Lung (tissue), 11 donors: ENCODE measurements at regions not wholly inside any gene's neighbourhood (a gene's known extent, or its start where the extent isn't known, plus 50 kb on each side); places are given as distances from the start of the nearest gene placed in this dataset.

ENCODE experiments used
- ATAC-seq: fragments of 200-7000 bp; cut with Tn5 transposase; one replicate; pipeline ENCODE4 v1.9.1; 2020; ENCODE audit warnings: moderate number of reproducible peaks; ENCODE audit not compliant: insufficient read depth, low FRiP score
- DNase-seq, 3 donors: peaks; one replicate each; pipeline ENCODE4 v3.0.0-alpha.2; 2013 to 2017
- H3K27ac ChIP-seq, 2 donors: one replicate each; pipeline ENCODE4 v1.5.1; 2013; ENCODE audit warnings: mild to moderate bottlenecking in 2 of 2, moderate library complexity in 2 of 2, control low read depth in 1 of 2, inconsistent platforms in 1 of 2, low read depth in 1 of 2, low read length in 1 of 2
- H3K27me3 ChIP-seq, 3 donors: one replicate each; pipeline ENCODE4 v1.5.1; 2013; ENCODE audit warnings: low read length in 2 of 3; ENCODE audit not compliant: control insufficient read depth in 3 of 3, insufficient read depth in 3 of 3
- H3K36me3 ChIP-seq, 4 donors: one replicate each; pipeline ENCODE4 v1.5.1; 2013; ENCODE audit warnings: low read length in 4 of 4, mild to moderate bottlenecking in 1 of 4, moderate library complexity in 1 of 4; ENCODE audit not compliant: control insufficient read depth in 4 of 4, insufficient read depth in 4 of 4
- H3K4me1 ChIP-seq, 5 donors: one replicate each; pipeline ENCODE4 v1.5.1; 2013; ENCODE audit warnings: low read length in 5 of 5, mild to moderate bottlenecking in 2 of 5, moderate library complexity in 1 of 5; ENCODE audit not compliant: control insufficient read depth in 5 of 5, insufficient read depth in 5 of 5
- H3K4me3 ChIP-seq: one replicate; pipeline ENCODE4 v1.5.1; 2013; ENCODE audit warnings: mild to moderate bottlenecking, control low read depth, moderate library complexity
- H3K9ac ChIP-seq, 2 donors: one replicate each; pipeline ENCODE4 v1.5.1; 2013; ENCODE audit warnings: low read length in 2 of 2, control low read depth in 1 of 2; ENCODE audit not compliant: insufficient read depth in 1 of 2
- H3K9me3 ChIP-seq, 4 donors: one replicate each; pipeline ENCODE4 v1.5.1; 2013; ENCODE audit warnings: low read length in 3 of 4, mild to moderate bottlenecking in 1 of 4, moderate library complexity in 1 of 4; ENCODE audit not compliant: control insufficient read depth in 4 of 4, insufficient read depth in 3 of 4
- CTCF ChIP-seq: IDR thresholded peaks from 2 replicates; pipeline ENCODE4 v1.5.1; 2012; ENCODE audit warnings: mild to moderate bottlenecking; ENCODE audit errors: control extremely low read depth, extremely low read depth
- WGBS, 2 donors: extraction: QIAGEN DNeasy Blood & Tissue Kit; methylation state at CpG; one replicate each; pipeline ENCODE4 v1.1.7; 2013; 5-methylcytosine and 5-hydroxymethylcytosine counted together
- donor health status: control.
- donor health status: control.
- donor health status: Bipolar disorder and iron deficiency.
- donor health status: healthy.
- donor health status: DM: yes; HTN: yes; CAD: no.

- Histone ChIP-seq H3K9ac (no peak overlapping the region), H3K9me3 (peaks cover 0 to 19% (median under 1%) of the 10 kb centered on the region in 4 donors), H3K4me3 (no peak overlapping the region), H3K4me1 (no peaks in the 10 kb centered on the region), H3K36me3 (no peaks in the 10 kb centered on the region), H3K27ac (no peak overlapping the region), H3K27me3 (no peaks in the 10 kb centered on the region)
- DNase-seq (no peak), ATAC-seq (no peak)
- TF ChIP-seq CTCF = no peak
- 92 to 94% methylated on average over 10 of the region's 10 CpGs for WGBS, 2 donors
Observed at GRCh38 chr11:97367406-97368083, 977.7 kb downstream of the JRKL start.

GRCh38 chr11:97389270-97389669 is 999.5 kb downstream of the JRKL start:
- H3K9me3 ChIP-seq = no peaks in the 10 kb centered on the region
- no peak overlapping the region for H3K9ac ChIP-seq
- H3K36me3 ChIP-seq = no peaks in the 10 kb centered on the region
- H3K27me3 ChIP-seq = no peaks in the 10 kb centered on the region
- TF ChIP-seq CTCF = no peak
- no peaks in the 10 kb centered on the region for H3K4me1 ChIP-seq
- H3K27ac ChIP-seq = no peak overlapping the region
- H3K4me3 ChIP-seq = no peak overlapping the region
- 39 to 42% methylated on average over 2 of the region's 2 CpGs for WGBS, 2 donors
- DNase-seq (no peak), ATAC-seq (no peak)

- no peaks in the 10 kb centered on the region for H3K36me3 ChIP-seq
- H3K4me3 ChIP-seq = no peak overlapping the region
- no peaks in the 10 kb centered on the region for H3K9me3 ChIP-seq
- DNase-seq (no peak), ATAC-seq (no peak)
- TF ChIP-seq CTCF = no peak
- WGBS, 2 donors = 74 to 75% methylated on average over 4 of the region's 4 CpGs
- no peak overlapping the region for H3K9ac ChIP-seq
- H3K27ac ChIP-seq = no peak overlapping the region
- H3K4me1 ChIP-seq = no peaks in the 10 kb centered on the region
- H3K27me3 ChIP-seq = no peaks in the 10 kb centered on the region
Observed at GRCh38 chr11:97398246-97398645, 1008.4 kb downstream of the JRKL start.

- no peak for DNase-seq
- Histone ChIP-seq H3K36me3 (no peaks in the 10 kb centered on the region), H3K27me3 (no peaks in the 10 kb centered on the region), H3K4me3 (no peak overlapping the region), H3K9me3 (peaks cover 0 to 9% (median 4%) of the 10 kb centered on the region in 4 donors), H3K27ac (no peak overlapping the region), H3K4me1 (no peaks in the 10 kb centered on the region), H3K9ac (no peak overlapping the region)
- WGBS, 2 donors = 84 to 100% methylated on average over 1 of the region's 1 CpG
- ATAC-seq = no peak
- no peak for TF ChIP-seq CTCF
Observed at GRCh38 chr11:97409141-97409540, 1019.3 kb downstream of the JRKL start.
